ENCODE measurements at regions not wholly inside any gene's neighbourhood (a gene's known extent, or its start where the extent isn't known, plus 50 kb on each side); places are given as distances from the start of the nearest gene placed in this dataset.
"Not testable (repeated sequence)": the region's sequence is repeated elsewhere in the genome, so short reads cannot be mapped to it uniquely, and the experiment has no call there.

GRCh38 chr9:80498001-80498555 is 926.3 kb downstream of the TLE4 start:
- DNase-seq, result no peak

GRCh38 chr9:80496901-80497556 is 925.3 kb downstream of the TLE4 start:
- DNase-seq, result peak; percentile 25

DNA sequence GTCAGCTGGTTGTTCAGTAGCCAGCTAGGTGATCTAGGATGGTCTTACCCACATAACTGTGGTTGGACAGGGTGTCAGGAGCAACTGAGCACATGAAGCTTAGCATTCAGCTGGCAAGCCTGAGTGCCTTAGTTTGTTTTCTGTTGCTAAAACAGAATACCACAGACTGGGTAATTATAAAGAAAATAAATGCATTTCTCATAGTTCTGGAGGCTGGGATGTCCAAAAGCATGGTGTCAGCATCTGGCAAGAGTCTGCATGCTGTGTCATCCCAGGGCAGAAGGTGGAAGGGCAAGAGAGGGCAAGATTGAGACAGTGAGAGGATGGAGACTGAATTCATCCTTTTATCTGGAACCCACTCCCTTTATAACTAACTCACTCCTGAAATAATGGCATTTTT is 921.5 kb downstream of the TLE4 start:
- DNase-seq, result no peak

DNA sequence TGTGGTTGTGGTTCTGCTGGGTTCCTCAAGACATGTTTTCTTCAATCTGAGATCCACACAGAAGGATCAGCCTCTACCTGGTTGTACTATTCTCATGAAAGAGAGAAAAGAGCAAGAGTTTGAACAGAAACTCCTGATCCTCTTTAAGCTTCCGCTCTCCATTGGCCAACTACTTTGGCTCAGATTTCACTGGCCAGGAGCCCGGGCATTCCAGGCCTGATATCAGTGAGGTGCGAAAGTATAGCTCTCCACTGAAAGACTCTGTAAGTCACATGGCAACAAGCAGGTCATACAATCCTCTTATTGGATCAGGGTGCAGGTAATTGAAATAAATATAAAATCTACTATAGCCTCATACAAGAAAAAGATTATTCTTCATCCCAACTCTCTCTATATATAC is 920.5 kb downstream of the TLE4 start:
- no peak for DNase-seq

DNA sequence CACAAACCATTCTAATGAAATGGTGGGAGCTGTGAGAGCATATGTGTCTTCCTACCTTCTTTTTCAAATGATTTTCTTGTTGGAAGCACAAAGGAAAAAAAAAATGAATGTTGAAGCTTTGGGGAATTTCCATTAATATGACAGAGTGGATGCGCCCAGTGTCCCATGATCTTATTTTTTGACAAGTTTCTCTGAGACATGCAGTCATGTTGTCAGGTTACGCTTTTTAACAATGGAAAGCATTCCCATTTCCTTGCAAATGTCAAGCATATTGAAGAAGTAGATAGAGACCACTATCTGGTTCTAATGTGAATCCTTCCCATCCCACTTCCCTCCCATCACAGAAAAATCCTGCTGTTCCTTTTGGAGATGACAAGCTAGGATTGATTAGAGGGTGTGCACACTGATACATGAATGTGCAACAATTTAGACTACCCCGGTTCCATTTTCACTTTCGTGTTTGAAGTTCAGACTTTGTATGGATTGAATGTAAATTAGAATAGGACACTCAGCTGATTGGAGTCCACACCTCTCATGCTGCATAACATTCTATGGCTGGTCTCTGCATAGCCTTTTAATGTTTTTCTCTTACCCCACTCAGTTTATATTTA is 919.4 kb downstream of the TLE4 start:
- no peak for DNase-seq

DNA sequence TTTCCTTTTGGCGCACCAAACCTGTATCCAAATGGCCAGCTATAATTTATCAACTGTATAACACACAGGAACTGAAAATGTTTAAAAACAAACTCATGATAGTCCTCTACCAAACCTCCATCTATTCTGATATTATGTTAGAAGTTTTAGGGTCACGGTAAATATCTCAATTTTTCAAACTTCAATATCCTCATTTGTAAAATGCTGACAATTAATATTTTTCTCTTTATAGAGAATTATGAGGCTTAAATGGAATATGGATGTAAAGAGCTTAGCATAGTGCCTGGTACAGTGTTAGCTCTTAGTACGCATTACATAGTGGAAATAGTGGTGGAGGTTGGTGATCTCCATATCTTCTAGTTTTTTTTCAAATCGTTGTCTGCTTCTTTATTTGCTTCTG is 917.6 kb downstream of the TLE4 start:
- no peak for DNase-seq

- DNase-seq, result no peak
Measured at GRCh38 chr9:80485420-80486250, 913.9 kb downstream of the TLE4 start.

DNA sequence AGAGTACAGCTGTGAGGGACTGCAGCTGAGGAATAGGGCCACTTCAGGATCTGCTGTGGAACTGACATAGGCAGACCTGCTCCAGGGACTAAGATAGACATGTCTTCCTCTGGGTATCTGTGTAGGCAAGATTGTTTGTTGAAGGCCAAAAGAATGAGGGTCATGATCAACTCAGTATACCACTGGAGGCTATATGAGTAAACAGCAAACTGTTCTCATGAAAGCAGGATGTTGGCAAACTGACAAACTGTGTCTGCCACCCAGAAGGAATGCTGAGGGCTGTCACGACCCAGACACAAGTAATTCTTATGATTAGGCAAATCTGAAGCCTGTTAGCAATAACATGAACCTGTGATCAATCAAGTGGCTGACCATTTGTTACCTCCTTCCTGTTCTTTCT is 910.5 kb downstream of the TLE4 start:
- DNase-seq, result not testable (repeated sequence)

GRCh38 chr9:80467632-80468031 is 895.9 kb downstream of the TLE4 start:
- DNase-seq, result no peak

GRCh38 chr9:80465556-80465955 is 893.8 kb downstream of the TLE4 start:
- peak; percentile 66 for DNase-seq

- DNase-seq, result no peak
Measured at GRCh38 chr9:80449513-80449912, 877.7 kb downstream of the TLE4 start.

- no peak for DNase-seq
Measured at GRCh38 chr9:80448996-80449395, 877.2 kb downstream of the TLE4 start.

DNA sequence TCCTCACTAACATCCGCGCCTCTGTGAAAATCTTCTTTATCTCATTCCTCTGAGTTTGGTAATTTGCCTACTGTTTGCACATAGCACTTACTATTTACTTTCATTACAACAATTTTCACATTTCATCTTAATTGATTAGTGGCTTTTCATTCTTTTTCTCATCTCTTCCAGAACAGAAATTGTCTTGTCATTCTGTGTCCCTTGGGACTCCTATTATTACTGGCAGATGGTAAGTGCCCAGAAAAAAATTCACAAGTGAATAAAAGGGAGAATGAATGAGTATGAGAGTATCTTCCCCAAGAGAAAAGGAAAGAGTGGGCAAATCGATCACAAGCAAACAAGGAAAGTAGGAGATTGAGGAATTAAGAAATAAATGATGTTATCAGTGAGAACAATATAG is 876.1 kb downstream of the TLE4 start:
- no peak for DNase-seq

GRCh38 chr9:80440724-80441123 is 869.0 kb downstream of the TLE4 start:
- no peak for DNase-seq

GRCh38 chr9:80437825-80438224 is 866.1 kb downstream of the TLE4 start:
- no peak for DNase-seq

DNA sequence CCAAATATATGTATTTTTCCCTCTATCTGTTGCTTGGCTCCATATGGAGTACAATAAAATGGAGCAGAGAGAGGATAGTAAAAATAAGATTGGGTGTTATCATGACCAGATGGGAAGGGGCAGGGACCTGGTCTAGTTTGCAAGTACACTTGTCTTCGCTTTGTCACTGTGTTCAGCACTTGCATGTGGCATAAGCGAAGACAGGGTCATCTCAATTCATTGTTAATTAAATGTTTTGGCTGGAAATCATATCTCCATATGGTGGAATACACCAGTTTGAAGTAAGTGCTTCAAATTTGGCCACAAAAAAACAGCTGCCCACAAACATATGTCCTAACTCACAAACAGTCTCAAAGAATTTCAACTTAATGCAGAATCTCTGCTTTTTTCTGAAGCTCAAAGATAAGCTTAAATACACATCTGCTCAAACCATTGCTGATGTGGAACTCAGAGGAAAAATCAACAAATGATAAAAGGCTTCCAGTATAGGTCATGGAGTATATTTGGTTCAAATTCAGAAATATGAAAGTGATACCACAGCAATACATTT is 865.4 kb downstream of the TLE4 start:
- no peak for DNase-seq

GRCh38 chr9:80435591-80435990 is 863.8 kb downstream of the TLE4 start:
- no peak for DNase-seq

GRCh38 chr9:80426992-80427391 is 855.2 kb downstream of the TLE4 start:
- DNase-seq, result no peak

DNA sequence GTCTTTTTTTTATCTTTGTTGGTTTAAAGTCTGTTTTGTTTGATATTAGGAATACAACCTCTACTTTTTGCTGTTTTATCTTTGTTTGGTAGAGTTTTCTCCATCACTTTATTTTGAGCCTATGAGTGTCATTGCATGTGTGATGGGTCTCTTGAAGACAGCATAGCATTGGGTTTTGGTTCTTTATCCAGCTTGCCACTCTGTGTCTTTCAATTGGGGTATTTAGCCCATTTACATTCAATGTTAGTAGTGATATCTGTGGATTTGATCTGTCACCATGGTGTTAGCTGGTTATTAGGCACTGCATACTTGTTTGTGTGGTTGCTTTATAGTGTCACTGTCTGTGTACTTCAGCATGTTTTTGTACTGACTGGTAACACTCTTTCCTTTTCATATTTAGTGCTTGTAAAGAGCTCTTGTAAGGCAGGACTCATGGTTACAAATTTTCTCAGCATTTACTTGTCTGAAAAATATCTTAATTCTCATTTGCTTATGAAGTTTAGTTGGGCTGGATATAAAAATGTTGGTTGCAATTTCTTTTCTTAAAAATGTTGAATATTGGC is 845.5 kb downstream of the TLE4 start:
- no peak for DNase-seq

GRCh38 chr9:80410106-80410505 is 838.3 kb downstream of the TLE4 start:
- DNase-seq, result peak; percentile 91

- no peak for DNase-seq
Measured at GRCh38 chr9:80407220-80407619, 835.5 kb downstream of the TLE4 start.

GRCh38 chr9:80401243-80401642 is 829.5 kb downstream of the TLE4 start:
- DNase-seq, result no peak

- DNase-seq, result no peak
Measured at GRCh38 chr9:80400624-80401230, 829.0 kb downstream of the TLE4 start.

All from NCI-H2227 treated with DMSO at 0.1 percent for 48 hours (cell line).